ENCODE measurements at regions not wholly inside any gene's neighbourhood (a gene's known extent, or its start where the extent isn't known, plus 50 kb on each side); places are given as distances from the start of the nearest gene placed in this dataset.
"Not testable (repeated sequence)": the region's sequence is repeated elsewhere in the genome, so short reads cannot be mapped to it uniquely, and the experiment has no call there.

DNA sequence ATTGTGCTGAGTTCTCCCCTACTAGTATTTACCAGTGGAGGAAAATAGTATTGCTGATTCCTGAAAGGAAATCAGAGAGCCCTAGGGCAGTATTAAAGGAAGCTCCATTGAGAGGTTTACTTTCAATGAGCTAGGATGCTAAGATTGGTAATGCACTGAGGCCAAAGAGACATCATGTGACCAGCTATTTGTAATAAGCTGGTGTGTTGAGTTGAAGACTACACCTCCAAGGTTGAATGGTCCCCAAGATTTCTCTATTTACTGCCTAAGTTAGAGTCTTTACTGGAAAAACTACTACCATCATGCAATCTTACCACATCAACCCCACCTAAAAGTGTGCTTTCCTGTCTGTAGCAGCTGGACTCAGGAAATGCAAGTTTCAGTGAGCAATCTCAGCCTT lies 151.5 kb upstream of the GJE1 start:
- Histone ChIP-seq H3K4me1 (ENCODE audit: control insufficient read depth, insufficient read depth, low read length, poor library complexity, severe bottlenecking) (no peaks in the 10 kb centered on the region), H3K27me3 (replicated peaks; ENCODE audit: control insufficient read depth, insufficient read depth, low read length, poor library complexity, severe bottlenecking) (no peaks in the 10 kb centered on the region), H3K9me3 (ENCODE audit: control insufficient read depth, low read length) (no peaks in the 10 kb centered on the region), H3K36me3 (ENCODE audit: control insufficient read depth, insufficient read depth, low read length) (no peaks in the 10 kb centered on the region), H3K27ac (ENCODE audit: insufficient read depth, low read length, poor library complexity, severe bottlenecking) (no peak overlapping the region), H3K4me3 (ENCODE audit: insufficient read depth, low read depth, low read length, poor library complexity, severe bottlenecking) (no peak overlapping the region)
- DNase-seq = no peak

- H3K36me3 ChIP-seq (ENCODE audit: control insufficient read depth, insufficient read depth, low read length) = no peaks in the 10 kb centered on the region
- no peak overlapping the region for H3K4me3 ChIP-seq (ENCODE audit: insufficient read depth, low read depth, low read length, poor library complexity, severe bottlenecking)
- H3K9me3 ChIP-seq (ENCODE audit: control insufficient read depth, low read length) = no peaks in the 10 kb centered on the region
- no peaks in the 10 kb centered on the region for H3K4me1 ChIP-seq (ENCODE audit: control insufficient read depth, insufficient read depth, low read length, poor library complexity, severe bottlenecking)
- no peaks in the 10 kb centered on the region for H3K27me3 ChIP-seq (replicated peaks; ENCODE audit: control insufficient read depth, insufficient read depth, low read length, poor library complexity, severe bottlenecking)
- no peak overlapping the region for H3K27ac ChIP-seq (ENCODE audit: insufficient read depth, low read length, poor library complexity, severe bottlenecking)
- no peak for DNase-seq
Observed at GRCh38 chr6:141977782-141978181, 154.9 kb upstream of the GJE1 start.

- Histone ChIP-seq H3K4me3 (ENCODE audit: insufficient read depth, low read depth, low read length, poor library complexity, severe bottlenecking) (no peak overlapping the region), H3K9me3 (ENCODE audit: control insufficient read depth, low read length) (no peaks in the 10 kb centered on the region), H3K27me3 (replicated peaks; ENCODE audit: control insufficient read depth, insufficient read depth, low read length, poor library complexity, severe bottlenecking) (no peaks in the 10 kb centered on the region), H3K36me3 (ENCODE audit: control insufficient read depth, insufficient read depth, low read length) (no peaks in the 10 kb centered on the region), H3K4me1 (ENCODE audit: control insufficient read depth, insufficient read depth, low read length, poor library complexity, severe bottlenecking) (no peaks in the 10 kb centered on the region), H3K27ac (ENCODE audit: insufficient read depth, low read length, poor library complexity, severe bottlenecking) (no peak overlapping the region)
- no peak for DNase-seq
Observed at GRCh38 chr6:141976994-141977393, 155.7 kb upstream of the GJE1 start.

- not testable (repeated sequence) for H3K27ac ChIP-seq (ENCODE audit: insufficient read depth, low read length, poor library complexity, severe bottlenecking); H3K27me3 ChIP-seq (replicated peaks; ENCODE audit: control insufficient read depth, insufficient read depth, low read length, poor library complexity, severe bottlenecking); H3K36me3 ChIP-seq (ENCODE audit: control insufficient read depth, insufficient read depth, low read length); DNase-seq; H3K9me3 ChIP-seq (ENCODE audit: control insufficient read depth, low read length); H3K4me3 ChIP-seq (ENCODE audit: insufficient read depth, low read depth, low read length, poor library complexity, severe bottlenecking); H3K4me1 ChIP-seq (ENCODE audit: control insufficient read depth, insufficient read depth, low read length, poor library complexity, severe bottlenecking)
Observed at GRCh38 chr6:141969768-141970415, 162.8 kb upstream of the GJE1 start.

GRCh38 chr6:141969201-141969600 lies 163.5 kb upstream of the GJE1 start:
- no peaks in the 10 kb centered on the region for H3K36me3 ChIP-seq (ENCODE audit: control insufficient read depth, insufficient read depth, low read length)
- DNase-seq = no peak
- no peaks in the 10 kb centered on the region for H3K27me3 ChIP-seq (replicated peaks; ENCODE audit: control insufficient read depth, insufficient read depth, low read length, poor library complexity, severe bottlenecking)
- no peak overlapping the region for H3K27ac ChIP-seq (ENCODE audit: insufficient read depth, low read length, poor library complexity, severe bottlenecking)
- no peaks in the 10 kb centered on the region for H3K9me3 ChIP-seq (ENCODE audit: control insufficient read depth, low read length)
- no peaks in the 10 kb centered on the region for H3K4me1 ChIP-seq (ENCODE audit: control insufficient read depth, insufficient read depth, low read length, poor library complexity, severe bottlenecking)
- no peak overlapping the region for H3K4me3 ChIP-seq (ENCODE audit: insufficient read depth, low read depth, low read length, poor library complexity, severe bottlenecking)

DNA sequence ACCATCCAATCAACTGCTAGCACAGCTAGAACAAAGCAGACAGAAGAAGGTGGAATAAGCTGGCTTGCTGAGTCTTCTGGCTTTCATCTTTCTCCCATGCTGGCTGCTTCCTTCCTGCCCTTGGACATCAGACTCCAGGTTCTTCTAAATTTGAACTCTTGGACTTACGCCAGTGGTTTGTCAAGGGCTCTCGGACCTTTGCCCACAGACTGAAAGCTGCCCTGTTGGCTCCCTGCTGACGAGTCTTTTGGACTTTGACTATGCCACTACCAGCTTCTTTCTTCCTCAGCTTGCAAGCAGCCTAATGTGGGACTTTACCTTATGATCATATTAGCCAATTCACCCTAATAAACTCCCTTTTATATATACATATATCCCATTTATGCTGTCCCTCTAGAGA lies 164.1 kb upstream of the GJE1 start:
- H3K4me3 ChIP-seq (ENCODE audit: insufficient read depth, low read depth, low read length, poor library complexity, severe bottlenecking) = no peak overlapping the region

GRCh38 chr6:141965016-141965545 lies 167.6 kb upstream of the GJE1 start:
- H3K4me1 ChIP-seq (ENCODE audit: control insufficient read depth, insufficient read depth, low read length, poor library complexity, severe bottlenecking) = no peaks in the 10 kb centered on the region
- no peak overlapping the region for H3K4me3 ChIP-seq (ENCODE audit: insufficient read depth, low read depth, low read length, poor library complexity, severe bottlenecking)
- no peaks in the 10 kb centered on the region for H3K27me3 ChIP-seq (replicated peaks; ENCODE audit: control insufficient read depth, insufficient read depth, low read length, poor library complexity, severe bottlenecking)
- DNase-seq = no peak
- H3K9me3 ChIP-seq (ENCODE audit: control insufficient read depth, low read length) = no peaks in the 10 kb centered on the region
- H3K36me3 ChIP-seq (ENCODE audit: control insufficient read depth, insufficient read depth, low read length) = no peaks in the 10 kb centered on the region
- H3K27ac ChIP-seq (ENCODE audit: insufficient read depth, low read length, poor library complexity, severe bottlenecking) = no peak overlapping the region

More for the DNA sequence above, 164.1 kb upstream of the GJE1 start:
- DNase-seq = no peak
- H3K4me1 ChIP-seq (ENCODE audit: control insufficient read depth, insufficient read depth, low read length, poor library complexity, severe bottlenecking) = no peaks in the 10 kb centered on the region
- no peaks in the 10 kb centered on the region for H3K27me3 ChIP-seq (replicated peaks; ENCODE audit: control insufficient read depth, insufficient read depth, low read length, poor library complexity, severe bottlenecking)
- H3K9me3 ChIP-seq (ENCODE audit: control insufficient read depth, low read length) = no peaks in the 10 kb centered on the region
- H3K27ac ChIP-seq (ENCODE audit: insufficient read depth, low read length, poor library complexity, severe bottlenecking) = no peak overlapping the region
- H3K36me3 ChIP-seq (ENCODE audit: control insufficient read depth, insufficient read depth, low read length) = no peaks in the 10 kb centered on the region

DNA sequence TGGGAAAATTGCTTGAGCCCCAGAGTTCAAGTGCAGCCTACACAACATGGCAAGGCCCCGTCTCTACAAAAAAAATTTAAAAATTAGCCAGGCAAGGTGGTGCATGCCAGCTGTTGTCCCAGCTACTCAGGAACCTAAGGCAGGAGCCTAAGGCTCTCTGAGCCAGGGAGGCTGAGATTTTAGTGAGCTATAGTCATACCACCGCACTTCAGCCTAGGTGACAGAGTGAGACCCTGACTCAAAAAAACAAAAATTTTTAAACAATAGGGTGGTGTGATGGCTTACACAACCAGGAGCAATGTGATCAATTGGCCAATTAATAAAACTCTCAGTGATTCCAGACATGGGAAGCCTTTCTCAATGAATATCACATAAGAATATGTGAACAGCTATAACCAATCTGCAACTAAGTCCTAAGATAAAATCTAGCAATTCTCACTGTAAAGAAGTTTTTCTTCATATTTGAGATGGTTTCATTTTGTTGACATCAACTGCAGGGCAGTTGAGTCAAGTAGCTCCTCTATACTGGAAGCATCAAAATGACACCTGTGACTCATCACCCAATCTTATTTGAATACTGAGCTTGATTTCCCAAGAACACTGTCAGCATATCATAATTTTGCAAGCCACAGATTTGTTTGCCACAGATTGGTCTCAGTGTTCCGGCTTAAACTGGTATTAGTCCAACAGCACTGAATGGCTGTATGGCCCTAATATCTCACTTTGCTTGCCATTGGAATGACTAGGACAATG lies 169.0 kb upstream of the GJE1 start:
- H3K27me3 ChIP-seq (replicated peaks; ENCODE audit: control insufficient read depth, insufficient read depth, low read length, poor library complexity, severe bottlenecking) = no peaks in the 10 kb centered on the region

GRCh38 chr6:141957271-141957670 lies 175.5 kb upstream of the GJE1 start:
- H3K4me3 ChIP-seq (ENCODE audit: insufficient read depth, low read depth, low read length, poor library complexity, severe bottlenecking) = no peak overlapping the region
- no peaks in the 10 kb centered on the region for H3K27me3 ChIP-seq (replicated peaks; ENCODE audit: control insufficient read depth, insufficient read depth, low read length, poor library complexity, severe bottlenecking)
- DNase-seq = no peak
- no peak overlapping the region for H3K27ac ChIP-seq (ENCODE audit: insufficient read depth, low read length, poor library complexity, severe bottlenecking)
- H3K4me1 ChIP-seq (ENCODE audit: control insufficient read depth, insufficient read depth, low read length, poor library complexity, severe bottlenecking) = no peaks in the 10 kb centered on the region
- no peaks in the 10 kb centered on the region for H3K36me3 ChIP-seq (ENCODE audit: control insufficient read depth, insufficient read depth, low read length)
- H3K9me3 ChIP-seq (ENCODE audit: control insufficient read depth, low read length) = no peaks in the 10 kb centered on the region

More for the DNA sequence above, 169.0 kb upstream of the GJE1 start:
- Histone ChIP-seq H3K4me1 (ENCODE audit: control insufficient read depth, insufficient read depth, low read length, poor library complexity, severe bottlenecking) (no peaks in the 10 kb centered on the region), H3K9me3 (ENCODE audit: control insufficient read depth, low read length) (no peaks in the 10 kb centered on the region), H3K4me3 (ENCODE audit: insufficient read depth, low read depth, low read length, poor library complexity, severe bottlenecking) (no peak overlapping the region), H3K36me3 (ENCODE audit: control insufficient read depth, insufficient read depth, low read length) (no peaks in the 10 kb centered on the region), H3K27ac (ENCODE audit: insufficient read depth, low read length, poor library complexity, severe bottlenecking) (no peak overlapping the region)
- DNase-seq = no peak

GRCh38 chr6:141956868-141957267 lies 175.9 kb upstream of the GJE1 start:
- Histone ChIP-seq H3K27me3 (replicated peaks; ENCODE audit: control insufficient read depth, insufficient read depth, low read length, poor library complexity, severe bottlenecking) (no peaks in the 10 kb centered on the region), H3K36me3 (ENCODE audit: control insufficient read depth, insufficient read depth, low read length) (no peaks in the 10 kb centered on the region), H3K9me3 (ENCODE audit: control insufficient read depth, low read length) (no peaks in the 10 kb centered on the region), H3K4me3 (ENCODE audit: insufficient read depth, low read depth, low read length, poor library complexity, severe bottlenecking) (no peak overlapping the region), H3K4me1 (ENCODE audit: control insufficient read depth, insufficient read depth, low read length, poor library complexity, severe bottlenecking) (no peaks in the 10 kb centered on the region), H3K27ac (ENCODE audit: insufficient read depth, low read length, poor library complexity, severe bottlenecking) (no peak overlapping the region)
- DNase-seq = no peak

Data from effector memory CD4-positive, alpha-beta T cell (primary cell).